ENCODE measurements at regions not wholly inside any gene's neighbourhood (a gene's known extent, or its start where the extent isn't known, plus 50 kb on each side); places are given as distances from the start of the nearest gene placed in this dataset.

GRCh38 chr6:19127081-19127480 is 710.1 kb upstream of the ID4 start:
- TF ChIP-seq, protein P1, sequence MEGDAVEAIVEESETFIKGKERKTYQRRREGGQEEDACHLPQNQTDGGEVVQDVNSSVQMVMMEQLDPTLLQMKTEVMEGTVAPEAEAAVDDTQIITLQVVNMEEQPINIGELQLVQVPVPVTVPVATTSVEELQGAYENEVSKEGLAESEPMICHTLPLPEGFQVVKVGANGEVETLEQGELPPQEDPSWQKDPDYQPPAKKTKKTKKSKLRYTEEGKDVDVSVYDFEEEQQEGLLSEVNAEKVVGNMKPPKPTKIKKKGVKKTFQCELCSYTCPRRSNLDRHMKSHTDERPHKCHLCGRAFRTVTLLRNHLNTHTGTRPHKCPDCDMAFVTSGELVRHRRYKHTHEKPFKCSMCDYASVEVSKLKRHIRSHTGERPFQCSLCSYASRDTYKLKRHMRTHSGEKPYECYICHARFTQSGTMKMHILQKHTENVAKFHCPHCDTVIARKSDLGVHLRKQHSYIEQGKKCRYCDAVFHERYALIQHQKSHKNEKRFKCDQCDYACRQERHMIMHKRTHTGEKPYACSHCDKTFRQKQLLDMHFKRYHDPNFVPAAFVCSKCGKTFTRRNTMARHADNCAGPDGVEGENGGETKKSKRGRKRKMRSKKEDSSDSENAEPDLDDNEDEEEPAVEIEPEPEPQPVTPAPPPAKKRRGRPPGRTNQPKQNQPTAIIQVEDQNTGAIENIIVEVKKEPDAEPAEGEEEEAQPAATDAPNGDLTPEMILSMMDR (conservative IDR thresholded peaks at IDR 0.05) = no peak
- no peak for TF ChIP-seq ZFX (IDR thresholded peaks at IDR 0.05)
